ENCODE measurements at regions not wholly inside any gene's neighbourhood (a gene's known extent, or its start where the extent isn't known, plus 50 kb on each side); places are given as distances from the start of the nearest gene placed in this dataset.

GRCh38 chr9:129392093-129392541 lies 214.1 kb upstream of the IER5L start (continued):
- TF ChIP-seq SP4 (IDR thresholded peaks at IDR 0.05; ENCODE audit: low read length), result no peak
- no peak for TF ChIP-seq TCF12 (IDR thresholded peaks at IDR 0.05; ENCODE audit: low read depth, low read length)
